K562 (cell line): ENCODE measurements at regions not wholly inside any gene's neighbourhood (a gene's known extent, or its start where the extent isn't known, plus 50 kb on each side); places are given as distances from the start of the nearest gene placed in this dataset.

Source experiments
- ATAC-seq: fragments of 200-7000 bp; cut with Tn5 transposase; 3 replicates; pipeline ENCODE4 v1.9.1; 2020; ENCODE audit warnings: moderate library complexity
- BruUV-seq: library from RNA; stranded (reverse); fragments of 400-500 nt; replicated peaks from 2 replicates; lab custom pipeline; 2021; lab: Mats Ljungman, UMichigan
- CTCF ChIA-PET: fragments of 300-600 bp; formaldehyde crosslinking; extraction: SDS; loops from one replicate; lab custom pipeline; 2021; ENCODE audit warnings: low intra/inter-chr PET ratio; lab: Yijun Ruan, JAX
- POLR2A ChIA-PET: fragments of 300-600, 350-650 bp; sonication (Branson Sonifier 250); formaldehyde crosslinking; extraction: SDS; loops from one replicate; lab custom pipeline; 2021; ENCODE audit warnings: antibody characterized with exemption, inconsistent platforms; lab: Yijun Ruan, JAX
- DNase-seq, 4 experiments: peaks; one replicate each; pipeline versions ENCODE4 v3.0.0 to v3.0.0-alpha.2; 2011 to 2018; ENCODE audit warnings: low spot score in 3 of 4, mixed read lengths in 3 of 4; ENCODE audit errors: extremely low read depth in 1 of 4
- FAIRE-seq: peaks from 2 replicates; lab custom pipeline; 2011; peaks lifted over from hg19 to GRCh38; lab: Jason Lieb, UNC
- H2AFZ ChIP-seq: 2 replicates; pipeline ENCODE4 v1.6.0; 2011; ENCODE audit warnings: low read depth, low read length, control low read depth, inconsistent platforms
- H3K27ac ChIP-seq: fragments of 200-600 bp; 3 replicates; pipeline ENCODE4 v1.8.0; 2011; ENCODE audit warnings: low read depth, mild to moderate bottlenecking, control low read depth, inconsistent platforms, low read length, moderate library complexity, mixed read lengths; ENCODE audit errors: extremely low read depth
- H3K27me3 ChIP-seq, 2 experiments: fragments of 300-600 bp in 1 of 2; 2 replicates in 1 of 2; 3 replicates in 1 of 2; pipeline versions ENCODE4 v1.6.0 to v1.8.0; 2011; ENCODE audit warnings: inconsistent platforms in 2 of 2, low read length in 2 of 2, mild to moderate bottlenecking in 1 of 2, mixed read lengths in 1 of 2, moderate library complexity in 1 of 2; ENCODE audit not compliant: control insufficient read depth in 2 of 2, insufficient read depth in 2 of 2
- H3K36me3 ChIP-seq: fragments of 300-600 bp; 3 replicates; pipeline ENCODE4 v1.8.0; 2011; ENCODE audit warnings: mild to moderate bottlenecking, low read length, inconsistent platforms; ENCODE audit not compliant: control insufficient read depth, insufficient read depth
- H3K4me1 ChIP-seq, 2 experiments: fragments of 200-600 bp in 1 of 2; replicated peaks in 1 of 2; 2 replicates in 1 of 2; 3 replicates in 1 of 2; pipeline versions ENCODE4 v1.5.1 to v1.8.0; 2011; ENCODE audit warnings: inconsistent platforms in 2 of 2, low read length in 2 of 2, mild to moderate bottlenecking in 1 of 2, mixed read lengths in 1 of 2, moderate library complexity in 1 of 2; ENCODE audit not compliant: control insufficient read depth in 2 of 2, insufficient read depth in 2 of 2
- H3K4me2 ChIP-seq: 2 replicates; pipeline ENCODE4 v1.6.1; 2011; ENCODE audit warnings: low read length, control low read depth, inconsistent platforms, mixed read lengths; ENCODE audit not compliant: insufficient read depth
- H3K4me3 ChIP-seq: fragments of 200-600 bp; sonication (generic), shearing (Covaris generic); 2 replicates; pipeline ENCODE4 v1.5.1; 2016; ENCODE audit warnings: control low read depth, inconsistent platforms
- H3K79me2 ChIP-seq: fragments of 200-600 bp; 3 replicates; pipeline ENCODE4 v1.8.0; 2011; ENCODE audit warnings: low read length, inconsistent platforms; ENCODE audit not compliant: control insufficient read depth, insufficient read depth
- H3K9ac ChIP-seq, 2 experiments: 2 replicates each; pipeline versions ENCODE4 v1.6.0 to v1.6.1; 2011; ENCODE audit warnings: low read depth in 2 of 2, low read length in 2 of 2, control low read depth in 1 of 2, inconsistent platforms in 1 of 2, mild to moderate bottlenecking in 1 of 2, mixed read lengths in 1 of 2; ENCODE audit not compliant: insufficient read depth in 1 of 2
- H3K9me1 ChIP-seq: one replicate; pipeline ENCODE4 v1.6.0; 2011; ENCODE audit warnings: inconsistent platforms, mild to moderate bottlenecking, low read length, moderate library complexity; ENCODE audit not compliant: control insufficient read depth, insufficient read depth
- H3K9me3 ChIP-seq: replicated peaks from 2 replicates; pipeline ENCODE4 v1.5.1; 2011; ENCODE audit warnings: low read depth, low read length, inconsistent platforms; ENCODE audit not compliant: control insufficient read depth, insufficient read depth
- H4K20me1 ChIP-seq: replicated peaks from 2 replicates; pipeline ENCODE4 v1.6.1; 2011; ENCODE audit warnings: low read length, inconsistent platforms, mixed read lengths; ENCODE audit not compliant: control insufficient read depth, insufficient read depth
- ARID1B ChIP-seq: fragments of 450-650 bp; IDR thresholded peaks from 2 replicates; pipeline ENCODE4 v1.6.1; 2016; ENCODE audit warnings: antibody characterized with exemption, mild to moderate bottlenecking, inconsistent platforms
- ARID4B ChIP-seq: sonication (generic); formaldehyde crosslinking; IDR thresholded peaks from 2 replicates; pipeline ENCODE4 v1.8.0; 2022; ENCODE audit warnings: mild to moderate bottlenecking, missing genetic modification reagents
- EP300 ChIP-seq: IDR thresholded peaks from 2 replicates; pipeline ENCODE4 v1.6.1; 2012; ENCODE audit warnings: low read length, improper control_type of control experiment
- HINFP ChIP-seq: fragments of 450-650 bp; conservative IDR thresholded peaks from 2 replicates; pipeline ENCODE4 v1.6.1; 2016; ENCODE audit warnings: missing genetic modification characterization, low read depth, mild to moderate bottlenecking, control low read depth, missing compliant biosample characterization
- HLTF ChIP-seq: fragments of 450-650 bp; IDR thresholded peaks from 2 replicates; pipeline ENCODE4 v1.6.1; 2016
- LCOR ChIP-seq: sonication (generic); formaldehyde crosslinking; IDR thresholded peaks from 2 replicates; pipeline ENCODE4 v1.8.0; 2022; ENCODE audit warnings: mild to moderate bottlenecking, missing genetic modification reagents
- MEF2D ChIP-seq: conservative IDR thresholded peaks from 2 replicates; pipeline ENCODE4 v1.6.1; 2016; ENCODE audit warnings: low read depth, missing genetic modification characterization, missing compliant biosample characterization
- NFXL1 ChIP-seq: fragments of 450-650 bp; formaldehyde crosslinking; IDR thresholded peaks from 2 replicates; pipeline ENCODE4 v1.4.0; 2021; ENCODE audit warnings: mild to moderate bottlenecking
- SAFB ChIP-seq: fragments of 200-400 bp; formaldehyde crosslinking; IDR thresholded peaks from 2 replicates; pipeline ENCODE4 v1.6.1; 2017; ENCODE audit warnings: low read depth, low read length, borderline replicate concordance
- TAL1 ChIP-seq: fragments of 450-650 bp; IDR thresholded peaks from 2 replicates; pipeline ENCODE4 v1.6.1; 2016; ENCODE audit warnings: mild to moderate bottlenecking
- ZNF384 ChIP-seq: IDR thresholded peaks from 2 replicates; pipeline ENCODE4 v1.6.1; 2012; ENCODE audit warnings: low read depth, low read length, improper control_type of control experiment
- in situ Hi-C: fragments of 300-500 bp; cut with MboI; formaldehyde crosslinking; loops from 4 replicates; pipeline ENCODE4 v1.15.0; 2018; ENCODE audit warnings: inconsistent platforms, mixed read lengths
- intact Hi-C: fragments of 100-400 bp; cut with micrococcal nuclease; formaldehyde crosslinking; loops from 2 replicates; pipeline ENCODE4 v1.14.2; 2022

DNA sequence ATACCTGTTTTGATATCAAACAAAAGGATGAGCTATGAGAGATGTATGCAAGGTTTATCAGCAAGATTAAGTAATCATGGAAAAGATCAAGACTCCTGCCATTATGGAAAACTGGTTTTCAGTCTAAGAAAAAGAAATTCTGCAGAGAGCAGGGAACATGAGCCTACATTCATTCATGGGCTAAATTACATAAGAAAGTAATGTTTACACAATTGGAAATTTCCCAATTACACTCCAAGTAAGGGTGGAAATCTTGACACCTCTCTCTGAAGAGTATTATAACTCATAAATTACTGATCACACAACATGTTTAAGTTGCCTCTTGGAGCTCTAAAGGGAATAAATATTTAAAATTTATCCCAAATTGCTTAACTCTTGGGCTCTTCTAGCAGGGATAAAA, 206.2 kb downstream of the SLC6A15 start:
- no peaks in the 10 kb centered on the region for H3K4me1 ChIP-seq
- no peaks in the 10 kb centered on the region for H3K36me3 ChIP-seq
- CTCF ChIA-PET: no interaction called here
- FAIRE-seq: no peak
- BruUV-seq: no TSS peak
- H3K4me2 ChIP-seq: no peak overlapping the region
- no peaks in the 10 kb centered on the region for H3K79me2 ChIP-seq
- H3K4me3 ChIP-seq: no peak overlapping the region
- no peak overlapping the region for H3K27ac ChIP-seq
- TF ChIP-seq SAFB: no peak
- H3K9me1 ChIP-seq: no peaks in the 10 kb centered on the region
- H4K20me1 ChIP-seq: no peaks in the 10 kb centered on the region
- no peaks in the 10 kb centered on the region for H3K27me3 ChIP-seq
- in situ Hi-C loops: no loop called here
- no peaks in the 10 kb centered on the region; the same call in 1 of the 2 replicates for H3K9me3 ChIP-seq
- no peak for ATAC-seq
- H2AFZ ChIP-seq: no peak overlapping the region
- intact Hi-C loops: no loop called here
- H3K9ac ChIP-seq: no peak overlapping the region
- POLR2A ChIA-PET: no interaction called here
- DNase-seq: no peak

DNA sequence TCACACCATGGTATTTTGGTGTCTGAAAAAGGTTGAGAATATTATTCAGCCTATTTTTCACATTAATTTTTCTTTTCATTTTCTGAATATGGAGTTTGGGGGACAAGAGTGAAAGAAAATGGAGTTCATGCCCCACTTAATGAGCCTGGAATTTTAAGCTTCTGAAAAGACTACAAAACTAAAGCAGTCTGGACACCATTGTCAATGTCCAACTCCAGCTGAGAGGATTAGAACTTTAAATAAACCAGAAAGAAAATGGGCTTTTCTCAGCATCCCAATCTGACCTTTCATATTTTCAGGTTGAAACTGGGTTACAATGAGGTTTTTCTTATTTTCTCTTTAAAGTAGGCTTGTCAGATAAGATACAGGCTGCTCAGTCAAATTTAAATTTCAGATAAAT, 207.7 kb downstream of the SLC6A15 start:
- H2AFZ ChIP-seq: no peak overlapping the region
- no peaks in the 10 kb centered on the region for H3K27me3 ChIP-seq
- no peaks in the 10 kb centered on the region for H3K79me2 ChIP-seq
- intact Hi-C loops: no loop called here
- DNase-seq (no peak), ATAC-seq (no peak), FAIRE-seq (no peak)
- H3K4me3 ChIP-seq: no peak overlapping the region
- H3K27ac ChIP-seq: no peak overlapping the region
- H3K4me2 ChIP-seq: no peak overlapping the region
- ChIA-PET POLR2A (no interaction called here), CTCF (no interaction called here)
- no peaks in the 10 kb centered on the region for H3K36me3 ChIP-seq
- in situ Hi-C loops: no loop called here
- no peak overlapping the region for H3K9ac ChIP-seq
- no TSS peak for BruUV-seq
- H3K4me1 ChIP-seq: no peaks in the 10 kb centered on the region
- H3K9me3 ChIP-seq: no peaks in the 10 kb centered on the region; the same call in 1 of the 2 replicates
- H3K9me1 ChIP-seq: no peaks in the 10 kb centered on the region
- no peaks in the 10 kb centered on the region for H4K20me1 ChIP-seq
- no peak for TF ChIP-seq ARID4B (CRISPR knock-in tag)
- TF ChIP-seq HINFP (tag): no peak
- TF ChIP-seq LCOR (CRISPR knock-in tag): no peak
- no peak for TF ChIP-seq HLTF
- no peak for TF ChIP-seq EP300
- TF ChIP-seq NFXL1 (CRISPR knock-in tag): no peak
- TF ChIP-seq TAL1: no peak
- TF ChIP-seq MEF2D (tag): no peak
- TF ChIP-seq ZNF384: no peak
- TF ChIP-seq ARID1B: no peak
